ENCODE measurements at regions not wholly inside any gene's neighbourhood (a gene's known extent, or its start where the extent isn't known, plus 50 kb on each side); places are given as distances from the start of the nearest gene placed in this dataset.

DNA sequence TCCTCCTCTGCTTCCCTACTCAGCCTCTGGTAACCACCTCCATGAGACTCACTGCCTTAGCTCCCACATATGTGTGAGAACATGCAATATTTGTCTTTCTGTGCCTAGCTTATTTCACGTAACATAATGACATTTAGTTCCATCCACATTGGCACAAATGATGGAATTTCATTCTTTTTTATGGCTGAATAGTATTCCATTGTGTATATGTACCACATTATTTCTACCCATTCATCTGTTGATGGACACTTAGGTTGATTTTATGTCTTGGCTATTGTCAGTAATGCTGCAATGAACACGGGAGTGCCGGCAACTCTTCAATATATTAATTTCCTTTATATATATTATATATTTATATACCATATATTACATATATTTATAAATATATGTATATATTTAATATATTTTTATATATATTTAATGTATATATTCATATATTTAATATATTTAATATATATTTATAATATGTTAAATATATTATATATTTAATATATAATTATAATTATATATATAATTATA lies 1046.9 kb downstream of the DNAJB9 start:
- TF ChIP-seq GATA3 (IDR thresholded peaks at IDR 0.05; ENCODE audit: low read depth, low read length) (no peak), GATA2 (IDR thresholded peaks at IDR 0.05; ENCODE audit: low read depth, low read length) (no peak)

All from SH-SY5Y (cell line).